Osteoblast (primary cell): ENCODE measurements at regions not wholly inside any gene's neighbourhood (a gene's known extent, or its start where the extent isn't known, plus 50 kb on each side); places are given as distances from the start of the nearest gene placed in this dataset.

Source experiments
- DNase-seq: peaks from one replicate; pipeline ENCODE4 v3.0.0; 2011; ENCODE audit warnings: low spot score, mixed read lengths; ENCODE audit not compliant: insufficient read length; ENCODE audit errors: missing footprints
- H2AFZ ChIP-seq: 2 replicates; pipeline ENCODE4 v1.6.0; 2011; ENCODE audit warnings: mild to moderate bottlenecking, low read length
- H3K27ac ChIP-seq: 2 replicates; pipeline ENCODE4 v1.5.1; 2011; ENCODE audit warnings: mild to moderate bottlenecking, low read depth, low read length, moderate library complexity
- H3K27me3 ChIP-seq: 2 replicates; pipeline ENCODE4 v1.6.0; 2012; ENCODE audit warnings: mild to moderate bottlenecking, control low read depth, inconsistent platforms, low read length, moderate library complexity; ENCODE audit not compliant: insufficient read depth
- H3K36me3 ChIP-seq: 2 replicates; pipeline ENCODE4 v1.5.1; 2011; ENCODE audit warnings: mild to moderate bottlenecking, low read length, control low read depth, moderate library complexity; ENCODE audit not compliant: insufficient read depth
- H3K4me1 ChIP-seq: 2 replicates; pipeline ENCODE4 v1.5.1; 2011; ENCODE audit warnings: mild to moderate bottlenecking, low read length, control low read depth, moderate library complexity; ENCODE audit not compliant: insufficient read depth
- H3K4me2 ChIP-seq: 2 replicates; pipeline ENCODE4 v1.6.0; 2011; ENCODE audit warnings: mild to moderate bottlenecking, low read length; ENCODE audit not compliant: insufficient read depth
- H3K4me3 ChIP-seq: fragments of 200-600 bp; sonication (generic); 3 replicates; pipeline ENCODE4 v1.5.1; 2012; ENCODE audit warnings: mild to moderate bottlenecking, low read length, inconsistent platforms; ENCODE audit not compliant: insufficient read depth
- H3K79me2 ChIP-seq: 2 replicates; pipeline ENCODE4 v1.6.0; 2012; ENCODE audit warnings: mild to moderate bottlenecking, low read length, control low read depth, inconsistent platforms; ENCODE audit not compliant: insufficient read depth
- H3K9me3 ChIP-seq: 2 replicates; pipeline ENCODE4 v1.5.1; 2011; ENCODE audit warnings: low read depth, low read length, control low read depth
- H4K20me1 ChIP-seq: 2 replicates; pipeline ENCODE4 v1.6.0; 2012; ENCODE audit warnings: mild to moderate bottlenecking, low read length, control low read depth; ENCODE audit not compliant: insufficient read depth
- CTCF ChIP-seq: IDR thresholded peaks from 2 replicates; pipeline ENCODE4 v1.5.1; 2011; ENCODE audit warnings: mild to moderate bottlenecking, low read depth, low read length, moderate library complexity; ENCODE audit errors: extremely low read depth

GRCh38 chr9:81195206-81195605, 494.1 kb downstream of the TLE1 start:
- H3K36me3 ChIP-seq = no peaks in the 10 kb centered on the region
- H3K27me3 ChIP-seq = no peaks in the 10 kb centered on the region
- no peaks in the 10 kb centered on the region for H3K4me1 ChIP-seq
- H3K4me3 ChIP-seq = no peak overlapping the region
- H4K20me1 ChIP-seq = no peaks in the 10 kb centered on the region
- no peak overlapping the region for H3K4me2 ChIP-seq
- no peak overlapping the region for H2AFZ ChIP-seq
- no peak for DNase-seq
- no peaks in the 10 kb centered on the region for H3K9me3 ChIP-seq
- no peaks in the 10 kb centered on the region for H3K79me2 ChIP-seq
- H3K27ac ChIP-seq = no peak overlapping the region
- no peak for TF ChIP-seq CTCF

- Histone ChIP-seq H3K27me3 (no peaks in the 10 kb centered on the region), H3K36me3 (no peaks in the 10 kb centered on the region), H3K9me3 (no peaks in the 10 kb centered on the region), H2AFZ (no peak overlapping the region), H4K20me1 (no peaks in the 10 kb centered on the region), H3K4me3 (no peak overlapping the region), H3K4me2 (no peak overlapping the region), H3K79me2 (no peaks in the 10 kb centered on the region), H3K4me1 (no peaks in the 10 kb centered on the region), H3K27ac (no peak overlapping the region)
- no peak for TF ChIP-seq CTCF
- no peak for DNase-seq
These were observed 495.7 kb downstream of the TLE1 start for GRCh38 chr9:81193362-81194339.

- DNase-seq = no peak
- Histone ChIP-seq H3K4me1 (no peaks in the 10 kb centered on the region), H3K27me3 (no peaks in the 10 kb centered on the region), H2AFZ (no peak overlapping the region), H3K4me2 (no peak overlapping the region), H4K20me1 (no peaks in the 10 kb centered on the region), H3K36me3 (no peaks in the 10 kb centered on the region), H3K9me3 (no peaks in the 10 kb centered on the region), H3K27ac (no peak overlapping the region), H3K79me2 (no peaks in the 10 kb centered on the region), H3K4me3 (no peak overlapping the region)
- TF ChIP-seq CTCF = no peak
These were observed 498.1 kb downstream of the TLE1 start for GRCh38 chr9:81191222-81191621.

GRCh38 chr9:81190659-81191058, 498.7 kb downstream of the TLE1 start:
- no peak for TF ChIP-seq CTCF
- no peak for DNase-seq
- Histone ChIP-seq H3K9me3 (no peaks in the 10 kb centered on the region), H3K79me2 (no peaks in the 10 kb centered on the region), H2AFZ (no peak overlapping the region), H3K4me1 (no peaks in the 10 kb centered on the region), H3K4me3 (no peak overlapping the region), H3K4me2 (no peak overlapping the region), H3K27me3 (no peaks in the 10 kb centered on the region), H3K27ac (no peak overlapping the region), H3K36me3 (no peaks in the 10 kb centered on the region), H4K20me1 (no peaks in the 10 kb centered on the region)
